PC-9 (cell line): ENCODE measurements at regions not wholly inside any gene's neighbourhood (a gene's known extent, or its start where the extent isn't known, plus 50 kb on each side); places are given as distances from the start of the nearest gene placed in this dataset.

Experiments used
- BruUV-seq: library from RNA; stranded (reverse); fragments of 400-500 nt; replicated peaks from 2 replicates; lab custom pipeline; 2021; lab: Mats Ljungman, UMichigan
- CTCF ChIA-PET: fragments of 300-600 bp; sonication (Branson Sonifier 250); formaldehyde crosslinking; loops from one replicate; lab custom pipeline; 2022; ENCODE audit warnings: antibody characterized with exemption; lab: Charles Lee
- POLR2A ChIA-PET: fragments of 300-600 bp; sonication (Branson Sonifier 250); formaldehyde crosslinking; loops from one replicate; lab custom pipeline; 2022; ENCODE audit warnings: antibody characterized with exemption; ENCODE audit not compliant: unreplicated experiment; lab: Charles Lee
- DNase-seq, 2 experiments: peaks; one replicate each; pipeline versions ENCODE4 v3.0.0 to v3.0.0-alpha.2; 2015 to 2022; ENCODE audit warnings: mixed read lengths in 1 of 2
- H2AFZ ChIP-seq: fragments of 200-600 bp; sonication (generic); 2 replicates; pipeline ENCODE4 v1.8.1; 2017; ENCODE audit warnings: antibody characterized with exemption
- H3F3A ChIP-seq: fragments of 200-600 bp; sonication (generic); 2 replicates; pipeline ENCODE4 v1.8.1; 2017; ENCODE audit warnings: antibody characterized with exemption, mild to moderate bottlenecking, low read depth; ENCODE audit not compliant: insufficient read depth
- H3K27ac ChIP-seq: fragments of 200-600 bp; sonication (generic); 2 replicates; pipeline ENCODE4 v1.6.1; 2016; ENCODE audit warnings: mixed run types
- H3K27me3 ChIP-seq: fragments of 200-600 bp; sonication (generic); 2 replicates; pipeline ENCODE4 v1.6.1; 2016; ENCODE audit warnings: low read depth, mixed run types; ENCODE audit not compliant: insufficient read depth
- H3K36me3 ChIP-seq: fragments of 200-600 bp; sonication (generic); 2 replicates; pipeline ENCODE4 v1.6.1; 2016; ENCODE audit warnings: low read depth, mixed run types
- H3K4me1 ChIP-seq: fragments of 200-600 bp; sonication (generic); replicated peaks from 2 replicates; pipeline ENCODE4 v1.6.1; 2016; ENCODE audit warnings: mixed run types; ENCODE audit not compliant: insufficient read depth
- H3K4me2 ChIP-seq: fragments of 200-600 bp; sonication (generic); 2 replicates; pipeline ENCODE4 v1.6.1; 2017; ENCODE audit warnings: mixed run types
- H3K4me3 ChIP-seq: fragments of 200-600 bp; sonication (generic); 2 replicates; pipeline ENCODE4 v1.6.1; 2016; ENCODE audit warnings: mixed run types
- H3K79me2 ChIP-seq: fragments of 200-600 bp; sonication (generic); 2 replicates; pipeline ENCODE4 v1.6.1; 2017; ENCODE audit warnings: low read depth, mixed run types
- H3K9me2 ChIP-seq: fragments of 200-600 bp; sonication (generic); 2 replicates; pipeline ENCODE4 v1.8.1; 2017; ENCODE audit warnings: mild to moderate bottlenecking; ENCODE audit not compliant: insufficient read depth
- H3K9me3 ChIP-seq: fragments of 200-600 bp; sonication (generic); 2 replicates; pipeline ENCODE4 v1.8.1; 2016; ENCODE audit warnings: low read depth; ENCODE audit not compliant: insufficient read depth
- H4K20me1 ChIP-seq: fragments of 200-600 bp; sonication (generic); 2 replicates; pipeline ENCODE4 v1.8.1; 2017; ENCODE audit not compliant: insufficient read depth
- EZH2 ChIP-seq: fragments of 200-600 bp; sonication (generic); IDR thresholded peaks from 2 replicates; pipeline ENCODE4 v1.8.0; 2017; ENCODE audit warnings: antibody characterized with exemption, low read depth
- intact Hi-C: fragments of 100-400 bp; cut with micrococcal nuclease; formaldehyde crosslinking; loops from one replicate; pipeline ENCODE4 v1.10.0; 2022; ENCODE audit not compliant: unreplicated experiment
- TF ChIP-seq, protein P1 (sequence below): fragments of 200-600 bp; sonication (generic); conservative IDR thresholded peaks from 2 replicates; pipeline ENCODE4 v1.6.1; 2017; ENCODE audit warnings: mixed run types, antibody characterized with exemption, mild to moderate bottlenecking, moderate library complexity

DNA sequence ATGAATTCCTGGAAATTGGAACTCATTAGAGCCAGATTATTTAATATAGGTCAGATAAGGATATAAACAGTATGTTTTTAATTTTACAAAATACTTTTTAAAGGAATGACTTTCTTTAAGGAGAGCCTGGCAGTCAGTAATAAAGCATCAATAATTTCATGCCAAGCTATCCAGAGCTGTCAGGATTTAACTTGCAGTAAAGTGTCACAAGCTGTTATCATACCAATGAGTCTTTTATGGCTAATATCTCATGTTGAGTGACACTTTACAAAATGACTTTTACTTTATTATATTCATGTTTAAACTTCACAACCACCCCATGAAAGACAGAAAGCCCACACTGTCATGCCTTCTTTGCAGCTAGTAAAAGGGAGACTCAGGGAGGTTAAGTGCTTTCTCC lies 72.9 kb upstream of the C3orf49 start:
- POLR2A ChIA-PET: no interaction called here

DNA sequence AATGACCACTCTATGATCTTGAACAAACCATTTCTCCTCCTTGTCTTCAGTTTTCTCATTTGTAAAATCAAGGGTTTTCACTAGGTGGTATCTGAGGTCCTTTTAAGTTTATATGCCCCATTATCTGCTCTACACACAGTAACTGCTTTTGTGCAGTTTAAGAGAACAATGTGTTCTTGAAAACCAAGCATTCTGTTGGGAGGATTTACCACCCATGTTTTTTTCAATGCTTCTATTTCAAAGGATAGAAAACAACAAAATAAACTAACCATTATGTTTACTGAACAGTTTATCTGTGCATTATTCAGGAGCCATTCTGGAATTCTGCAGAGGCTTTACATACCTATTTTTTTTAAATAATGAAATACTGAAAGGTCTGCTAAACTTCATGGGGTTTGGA lies 67.6 kb upstream of the C3orf49 start:
- no peak for TF ChIP-seq EZH2
- TF ChIP-seq, protein P1, sequence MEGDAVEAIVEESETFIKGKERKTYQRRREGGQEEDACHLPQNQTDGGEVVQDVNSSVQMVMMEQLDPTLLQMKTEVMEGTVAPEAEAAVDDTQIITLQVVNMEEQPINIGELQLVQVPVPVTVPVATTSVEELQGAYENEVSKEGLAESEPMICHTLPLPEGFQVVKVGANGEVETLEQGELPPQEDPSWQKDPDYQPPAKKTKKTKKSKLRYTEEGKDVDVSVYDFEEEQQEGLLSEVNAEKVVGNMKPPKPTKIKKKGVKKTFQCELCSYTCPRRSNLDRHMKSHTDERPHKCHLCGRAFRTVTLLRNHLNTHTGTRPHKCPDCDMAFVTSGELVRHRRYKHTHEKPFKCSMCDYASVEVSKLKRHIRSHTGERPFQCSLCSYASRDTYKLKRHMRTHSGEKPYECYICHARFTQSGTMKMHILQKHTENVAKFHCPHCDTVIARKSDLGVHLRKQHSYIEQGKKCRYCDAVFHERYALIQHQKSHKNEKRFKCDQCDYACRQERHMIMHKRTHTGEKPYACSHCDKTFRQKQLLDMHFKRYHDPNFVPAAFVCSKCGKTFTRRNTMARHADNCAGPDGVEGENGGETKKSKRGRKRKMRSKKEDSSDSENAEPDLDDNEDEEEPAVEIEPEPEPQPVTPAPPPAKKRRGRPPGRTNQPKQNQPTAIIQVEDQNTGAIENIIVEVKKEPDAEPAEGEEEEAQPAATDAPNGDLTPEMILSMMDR: no peak
- H3K36me3 ChIP-seq: no peaks in the 10 kb centered on the region
- no peak overlapping the region for H2AFZ ChIP-seq
- H3K79me2 ChIP-seq: no peaks in the 10 kb centered on the region
- DNase-seq: no peak
- intact Hi-C loops: no loop called here
- no peaks in the 10 kb centered on the region for H4K20me1 ChIP-seq
- H3K27me3 ChIP-seq: 0 out of 2 replicates have a peak, but pooled peaks cover 4% of the 10 kb centered on the region
- no peak overlapping the region for H3K4me2 ChIP-seq
- no peaks in the 10 kb centered on the region for H3K4me1 ChIP-seq
- no peak overlapping the region for H3K27ac ChIP-seq
- H3F3A ChIP-seq: no peaks in the 10 kb centered on the region
- BruUV-seq: no TSS peak
- H3K4me3 ChIP-seq: no peak overlapping the region
- ChIA-PET POLR2A (no interaction called here), CTCF (no interaction called here)
- no peaks in the 10 kb centered on the region for H3K9me3 ChIP-seq
- H3K9me2 ChIP-seq: no peaks in the 10 kb centered on the region

More for the DNA sequence above, 72.9 kb upstream of the C3orf49 start:
- no peaks in the 10 kb centered on the region for H3F3A ChIP-seq
- no peak overlapping the region for H3K4me3 ChIP-seq
- H3K4me1 ChIP-seq: no peaks in the 10 kb centered on the region
- no peak overlapping the region for H3K27ac ChIP-seq
- H3K9me2 ChIP-seq: no peaks in the 10 kb centered on the region
- H3K27me3 ChIP-seq: 0 out of 2 replicates have a peak, but pooled peaks cover 3% of the 10 kb centered on the region
- CTCF ChIA-PET: no interaction called here
- H4K20me1 ChIP-seq: no peaks in the 10 kb centered on the region
- no TSS peak for BruUV-seq
- intact Hi-C loops: no loop called here
- no peak overlapping the region for H2AFZ ChIP-seq
- TF ChIP-seq EZH2: no peak
- TF ChIP-seq, protein P1: no peak
- no peaks in the 10 kb centered on the region for H3K79me2 ChIP-seq
- DNase-seq: no peak
- no peaks in the 10 kb centered on the region for H3K36me3 ChIP-seq
- no peak overlapping the region for H3K4me2 ChIP-seq
- no peaks in the 10 kb centered on the region for H3K9me3 ChIP-seq

DNA sequence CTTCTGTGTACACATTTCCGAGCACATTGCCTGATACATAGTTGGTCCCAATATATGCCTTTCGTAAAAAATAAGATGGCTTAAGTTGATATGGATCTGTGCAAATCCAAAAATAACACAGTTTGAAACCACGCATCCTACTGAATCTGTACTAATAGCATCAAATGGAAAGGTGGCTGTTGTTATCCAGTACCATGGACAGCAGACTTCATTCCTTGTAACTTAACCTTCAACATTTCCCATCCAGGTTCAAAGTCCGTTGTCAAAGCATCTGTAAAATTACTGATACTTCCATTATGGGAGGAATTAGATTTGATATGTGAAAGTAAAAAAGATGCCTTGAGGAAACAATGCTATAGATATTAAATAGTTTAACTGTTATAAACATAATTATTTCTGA lies 65.5 kb upstream of the C3orf49 start:
- no peak for DNase-seq
- intact Hi-C loops: no loop called here

More for the DNA sequence above, 65.5 kb upstream of the C3orf49 start:
- Histone ChIP-seq H3K36me3 (no peaks in the 10 kb centered on the region), H3K9me2 (no peaks in the 10 kb centered on the region), H3K27me3 (0 out of 2 replicates have a peak, but pooled peaks cover 4% of the 10 kb centered on the region), H4K20me1 (no peaks in the 10 kb centered on the region), H3K4me1 (no peaks in the 10 kb centered on the region), H3K79me2 (no peaks in the 10 kb centered on the region), H3K9me3 (no peaks in the 10 kb centered on the region), H3F3A (no peaks in the 10 kb centered on the region), H2AFZ (no peak overlapping the region), H3K4me3 (no peak overlapping the region), H3K4me2 (no peak overlapping the region), H3K27ac (no peak overlapping the region)
- TF ChIP-seq, protein P1: no peak
- TF ChIP-seq EZH2: no peak
- ChIA-PET POLR2A (no interaction called here), CTCF (no interaction called here)
- BruUV-seq: no TSS peak
